Astrocyte (in vitro differentiated cells and primary cell): ENCODE measurements at regions not wholly inside any gene's neighbourhood (a gene's known extent, or its start where the extent isn't known, plus 50 kb on each side); places are given as distances from the start of the nearest gene placed in this dataset.

Source experiments
- CTCF ChIP-seq: IDR thresholded peaks from 2 replicates; pipeline ENCODE4 v1.5.1; 2011; ENCODE audit warnings: low read depth, mild to moderate bottlenecking, inconsistent platforms, low read length, moderate library complexity; ENCODE audit not compliant: insufficient read depth
- EZH2 ChIP-seq: IDR thresholded peaks from 2 replicates; pipeline ENCODE4 v1.6.1; 2012; ENCODE audit warnings: mild to moderate bottlenecking, low read length, inconsistent platforms; ENCODE audit not compliant: insufficient read depth

GRCh38 chr16:47979616-47980182, 176.1 kb downstream of the ABCC12 start:
- TF ChIP-seq CTCF (no peak), EZH2 (no peak)
